ENCODE measurements at regions not wholly inside any gene's neighbourhood (a gene's known extent, or its start where the extent isn't known, plus 50 kb on each side); places are given as distances from the start of the nearest gene placed in this dataset.

DNA sequence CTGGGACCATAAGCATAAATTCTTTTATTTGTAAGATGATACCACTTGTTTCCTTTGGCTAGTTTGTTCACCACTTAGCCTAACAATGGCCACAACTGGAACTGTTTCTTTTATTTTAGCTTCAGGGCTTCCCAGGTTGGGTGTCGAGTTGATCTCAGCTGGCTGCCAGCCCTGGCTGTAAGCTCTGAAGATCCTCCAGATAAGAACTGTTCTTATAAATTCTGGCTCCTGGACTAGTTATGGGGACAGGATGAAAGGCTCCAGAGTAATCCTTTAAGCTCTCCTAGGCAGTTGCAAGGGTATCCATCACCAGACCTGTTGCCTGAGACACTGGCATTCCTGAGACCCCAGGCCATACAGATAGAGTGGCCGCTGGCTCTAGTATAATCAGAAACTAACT lies 129.4 kb upstream of the ACSL4 start:
- no peak overlapping the region for H3K27ac ChIP-seq (ENCODE audit: low read length)
- no peaks in the 10 kb centered on the region for H4K20me1 ChIP-seq (ENCODE audit: insufficient read depth, low read depth, low read length)
- no peaks in the 10 kb centered on the region for H3K4me1 ChIP-seq (ENCODE audit: low read length)
- H3K9me2 ChIP-seq (replicated peaks; ENCODE audit: insufficient read depth, low read length) = no peaks in the 10 kb centered on the region
- H3K36me3 ChIP-seq (ENCODE audit: insufficient read depth, low read length) = no peaks in the 10 kb centered on the region
- H2AFZ ChIP-seq (ENCODE audit: low read length) = no peak overlapping the region
- DNase-seq = no peak
- H3K9me3 ChIP-seq (ENCODE audit: low read length) = no peaks in the 10 kb centered on the region
- no peak overlapping the region for H3K4me2 ChIP-seq (ENCODE audit: low read depth, low read length, poor library complexity, severe bottlenecking)
- no peak overlapping the region for H3K4me3 ChIP-seq (ENCODE audit: low read length)
- no peaks in the 10 kb centered on the region for H3K27me3 ChIP-seq (ENCODE audit: low read length)
- no peaks in the 10 kb centered on the region for H3K79me2 ChIP-seq (ENCODE audit: low read length)
- no peak overlapping the region for H3K9ac ChIP-seq (ENCODE audit: low read length)

DNA sequence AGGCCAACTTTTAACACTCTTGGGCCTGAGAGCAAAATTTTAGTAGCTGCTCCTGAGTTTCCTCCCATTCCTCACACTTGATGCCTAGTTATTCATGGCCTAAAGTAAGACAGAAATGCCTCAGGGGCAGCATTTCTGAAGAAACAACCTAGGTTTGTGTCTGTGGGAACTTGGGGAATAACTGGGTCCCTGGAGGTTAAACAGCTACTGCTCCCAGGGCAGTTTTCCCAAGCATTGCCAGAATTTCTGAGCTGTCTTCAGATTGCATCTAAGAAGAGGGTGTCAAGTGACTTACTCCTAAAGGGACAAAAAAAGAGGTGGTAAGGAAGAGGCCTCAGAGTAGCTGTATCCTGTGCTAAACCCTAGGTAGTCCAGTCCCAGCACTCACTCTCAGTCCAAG lies 130.8 kb upstream of the ACSL4 start:
- no peak overlapping the region for H2AFZ ChIP-seq (ENCODE audit: low read length)

DNA sequence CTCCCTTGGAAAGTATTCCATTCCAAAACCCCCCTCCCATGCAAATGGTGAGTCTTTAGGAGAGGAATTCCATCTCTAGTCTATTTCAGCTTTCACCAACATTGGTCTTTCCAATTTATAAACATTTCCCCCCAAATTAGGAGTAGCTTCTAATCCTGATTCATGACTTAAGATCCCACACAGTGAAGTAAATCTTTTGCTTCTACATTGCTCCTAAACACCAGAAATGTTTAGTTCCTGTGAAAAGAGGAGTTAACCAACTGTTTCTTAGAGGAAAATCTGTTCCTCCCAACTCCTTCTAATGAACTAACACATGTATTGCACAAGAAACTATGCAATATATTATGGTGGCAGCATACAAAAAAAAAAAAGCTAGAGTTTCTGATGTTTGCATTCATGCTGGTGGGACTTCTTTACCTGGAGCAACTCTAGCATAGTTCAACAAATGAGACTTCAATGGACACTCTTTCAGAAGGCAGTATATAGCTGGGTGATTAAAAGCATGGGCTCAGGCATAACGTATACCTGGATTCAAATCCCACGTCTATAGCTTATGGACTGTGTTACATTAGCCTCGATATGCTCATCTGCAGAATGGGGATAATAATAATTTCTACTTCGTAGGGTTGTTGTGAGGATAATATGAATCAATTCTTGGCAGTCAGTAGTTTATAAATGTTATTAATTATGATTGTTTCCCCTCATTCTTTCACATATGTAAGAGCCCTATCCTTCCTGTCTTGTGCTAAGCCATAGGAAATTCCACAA lies 131.6 kb upstream of the TMEM164 start:
- H2AFZ ChIP-seq (ENCODE audit: low read length) = no peak overlapping the region
- H3K36me3 ChIP-seq (ENCODE audit: insufficient read depth, low read length) = no peaks in the 10 kb centered on the region
- no peak overlapping the region for H3K9ac ChIP-seq (ENCODE audit: low read length)
- no peak overlapping the region for H3K4me3 ChIP-seq (ENCODE audit: low read length)
- no peaks in the 10 kb centered on the region for H3K27me3 ChIP-seq (ENCODE audit: low read length)
- no peak overlapping the region for H3K27ac ChIP-seq (ENCODE audit: low read length)
- H3K9me2 ChIP-seq (replicated peaks; ENCODE audit: insufficient read depth, low read length) = no peaks in the 10 kb centered on the region
- no peaks in the 10 kb centered on the region for H3K4me1 ChIP-seq (ENCODE audit: low read length)
- no peak overlapping the region for H3K4me2 ChIP-seq (ENCODE audit: low read depth, low read length, poor library complexity, severe bottlenecking)
- H3K9me3 ChIP-seq (ENCODE audit: low read length) = no peaks in the 10 kb centered on the region
- no peaks in the 10 kb centered on the region for H3K79me2 ChIP-seq (ENCODE audit: low read length)
- no peak for DNase-seq
- no peaks in the 10 kb centered on the region for H4K20me1 ChIP-seq (ENCODE audit: insufficient read depth, low read depth, low read length)

More for the DNA sequence above, 130.8 kb upstream of the ACSL4 start:
- Histone ChIP-seq H3K79me2 (ENCODE audit: low read length) (no peaks in the 10 kb centered on the region), H3K4me1 (ENCODE audit: low read length) (no peaks in the 10 kb centered on the region), H4K20me1 (ENCODE audit: insufficient read depth, low read depth, low read length) (no peaks in the 10 kb centered on the region), H3K4me2 (ENCODE audit: low read depth, low read length, poor library complexity, severe bottlenecking) (no peak overlapping the region), H3K4me3 (ENCODE audit: low read length) (no peak overlapping the region), H3K9me3 (ENCODE audit: low read length) (no peaks in the 10 kb centered on the region), H3K9me2 (replicated peaks; ENCODE audit: insufficient read depth, low read length) (no peaks in the 10 kb centered on the region), H3K36me3 (ENCODE audit: insufficient read depth, low read length) (no peaks in the 10 kb centered on the region), H3K27me3 (ENCODE audit: low read length) (no peaks in the 10 kb centered on the region), H3K27ac (ENCODE audit: low read length) (no peak overlapping the region), H3K9ac (ENCODE audit: low read length) (no peak overlapping the region)
- no peak for DNase-seq

GRCh38 chrX:109872021-109872732 lies 130.7 kb upstream of the TMEM164 start:
- no peaks in the 10 kb centered on the region for H3K36me3 ChIP-seq (ENCODE audit: insufficient read depth, low read length)

GRCh38 chrX:109873574-109873973 lies 129.3 kb upstream of the TMEM164 start:
- Histone ChIP-seq H3K36me3 (ENCODE audit: insufficient read depth, low read length) (no peaks in the 10 kb centered on the region), H2AFZ (ENCODE audit: low read length) (no peak overlapping the region), H3K9me2 (replicated peaks; ENCODE audit: insufficient read depth, low read length) (no peaks in the 10 kb centered on the region), H3K79me2 (ENCODE audit: low read length) (no peaks in the 10 kb centered on the region), H3K4me1 (ENCODE audit: low read length) (no peaks in the 10 kb centered on the region), H4K20me1 (ENCODE audit: insufficient read depth, low read depth, low read length) (no peaks in the 10 kb centered on the region), H3K9ac (ENCODE audit: low read length) (no peak overlapping the region), H3K4me2 (ENCODE audit: low read depth, low read length, poor library complexity, severe bottlenecking) (no peak overlapping the region), H3K27ac (ENCODE audit: low read length) (no peak overlapping the region), H3K27me3 (ENCODE audit: low read length) (no peaks in the 10 kb centered on the region), H3K4me3 (ENCODE audit: low read length) (no peak overlapping the region), H3K9me3 (ENCODE audit: low read length) (no peaks in the 10 kb centered on the region)
- no peak for DNase-seq

More at GRCh38 chrX:109872021-109872732, 130.7 kb upstream of the TMEM164 start:
- Histone ChIP-seq H2AFZ (ENCODE audit: low read length) (no peak overlapping the region), H3K4me1 (ENCODE audit: low read length) (no peaks in the 10 kb centered on the region), H3K4me3 (ENCODE audit: low read length) (no peak overlapping the region), H3K4me2 (ENCODE audit: low read depth, low read length, poor library complexity, severe bottlenecking) (no peak overlapping the region), H3K27ac (ENCODE audit: low read length) (no peak overlapping the region), H3K9me2 (replicated peaks; ENCODE audit: insufficient read depth, low read length) (no peaks in the 10 kb centered on the region), H3K79me2 (ENCODE audit: low read length) (no peaks in the 10 kb centered on the region), H3K9me3 (ENCODE audit: low read length) (no peaks in the 10 kb centered on the region), H3K27me3 (ENCODE audit: low read length) (no peaks in the 10 kb centered on the region), H4K20me1 (ENCODE audit: insufficient read depth, low read depth, low read length) (no peaks in the 10 kb centered on the region), H3K9ac (ENCODE audit: low read length) (no peak overlapping the region)
- no peak for DNase-seq

- DNase-seq = no peak
- H4K20me1 ChIP-seq (ENCODE audit: insufficient read depth, low read depth, low read length) = no peaks in the 10 kb centered on the region
- no peak overlapping the region for H3K4me2 ChIP-seq (ENCODE audit: low read depth, low read length, poor library complexity, severe bottlenecking)
- H3K79me2 ChIP-seq (ENCODE audit: low read length) = no peaks in the 10 kb centered on the region
- no peaks in the 10 kb centered on the region for H3K36me3 ChIP-seq (ENCODE audit: insufficient read depth, low read length)
- no peaks in the 10 kb centered on the region for H3K27me3 ChIP-seq (ENCODE audit: low read length)
- no peaks in the 10 kb centered on the region for H3K9me3 ChIP-seq (ENCODE audit: low read length)
- H2AFZ ChIP-seq (ENCODE audit: low read length) = no peak overlapping the region
- H3K4me3 ChIP-seq (ENCODE audit: low read length) = no peak overlapping the region
- no peak overlapping the region for H3K27ac ChIP-seq (ENCODE audit: low read length)
- no peaks in the 10 kb centered on the region for H3K4me1 ChIP-seq (ENCODE audit: low read length)
- no peak overlapping the region for H3K9ac ChIP-seq (ENCODE audit: low read length)
- no peaks in the 10 kb centered on the region for H3K9me2 ChIP-seq (replicated peaks; ENCODE audit: insufficient read depth, low read length)
Measured at GRCh38 chrX:109873983-109874382, 128.9 kb upstream of the TMEM164 start.

DNA sequence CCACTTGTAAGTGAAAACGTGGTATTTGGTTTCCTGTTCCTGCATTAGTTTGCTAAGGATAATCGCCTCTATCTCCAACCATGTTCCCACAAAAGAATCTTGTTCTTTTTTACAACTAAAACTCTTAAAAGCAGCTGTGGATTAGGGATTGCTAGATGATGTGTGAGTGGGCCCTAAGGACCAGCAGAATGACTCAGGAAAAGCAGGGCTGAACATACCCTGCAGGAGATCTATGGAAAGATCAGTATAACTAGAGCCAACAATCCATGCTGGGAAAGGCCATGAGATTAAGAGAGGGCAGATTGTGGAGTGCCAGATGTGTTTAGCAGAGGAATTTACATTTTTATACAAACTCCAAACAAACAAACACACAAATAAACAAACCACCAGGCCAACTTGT lies 128.4 kb upstream of the TMEM164 start:
- no peaks in the 10 kb centered on the region for H3K36me3 ChIP-seq (ENCODE audit: insufficient read depth, low read length)
- DNase-seq = no peak
- H3K4me1 ChIP-seq (ENCODE audit: low read length) = no peaks in the 10 kb centered on the region
- no peak overlapping the region for H3K4me2 ChIP-seq (ENCODE audit: low read depth, low read length, poor library complexity, severe bottlenecking)
- H4K20me1 ChIP-seq (ENCODE audit: insufficient read depth, low read depth, low read length) = no peaks in the 10 kb centered on the region
- no peak overlapping the region for H3K27ac ChIP-seq (ENCODE audit: low read length)
- H3K9me2 ChIP-seq (replicated peaks; ENCODE audit: insufficient read depth, low read length) = no peaks in the 10 kb centered on the region
- H3K9me3 ChIP-seq (ENCODE audit: low read length) = no peaks in the 10 kb centered on the region
- H3K9ac ChIP-seq (ENCODE audit: low read length) = no peak overlapping the region
- no peak overlapping the region for H2AFZ ChIP-seq (ENCODE audit: low read length)
- no peaks in the 10 kb centered on the region for H3K27me3 ChIP-seq (ENCODE audit: low read length)
- no peaks in the 10 kb centered on the region for H3K79me2 ChIP-seq (ENCODE audit: low read length)
- H3K4me3 ChIP-seq (ENCODE audit: low read length) = no peak overlapping the region

DNA sequence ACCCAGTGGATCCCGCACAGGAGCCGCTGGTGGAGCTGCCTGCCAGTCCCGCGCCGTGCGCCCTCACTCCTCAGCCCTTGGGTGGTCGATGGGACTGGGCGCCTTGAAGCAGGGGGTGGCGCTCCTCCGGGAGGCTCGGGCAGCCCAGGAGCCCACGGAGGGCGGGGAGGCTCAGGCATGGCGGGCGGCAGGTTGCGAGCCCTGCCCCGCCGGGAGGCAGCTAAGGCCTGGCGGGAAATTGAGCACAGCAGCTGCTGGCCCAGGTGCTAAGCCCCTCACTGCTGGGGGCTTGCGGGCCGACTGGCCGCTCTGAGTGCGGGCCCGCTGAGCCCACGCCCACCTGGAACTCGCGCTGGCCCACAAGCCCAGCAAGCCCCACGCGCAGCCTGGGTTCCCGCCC lies 127.1 kb upstream of the TMEM164 start:
- no peak overlapping the region for H3K27ac ChIP-seq (ENCODE audit: low read length)
- no peaks in the 10 kb centered on the region for H3K9me2 ChIP-seq (replicated peaks; ENCODE audit: insufficient read depth, low read length)
- no peak overlapping the region for H2AFZ ChIP-seq (ENCODE audit: low read length)
- H3K4me1 ChIP-seq (ENCODE audit: low read length) = no peaks in the 10 kb centered on the region
- no peak overlapping the region for H3K9ac ChIP-seq (ENCODE audit: low read length)
- no peaks in the 10 kb centered on the region for H3K36me3 ChIP-seq (ENCODE audit: insufficient read depth, low read length)
- no peaks in the 10 kb centered on the region for H3K79me2 ChIP-seq (ENCODE audit: low read length)
- no peaks in the 10 kb centered on the region for H4K20me1 ChIP-seq (ENCODE audit: insufficient read depth, low read depth, low read length)
- H3K27me3 ChIP-seq (ENCODE audit: low read length) = no peaks in the 10 kb centered on the region
- H3K4me2 ChIP-seq (ENCODE audit: low read depth, low read length, poor library complexity, severe bottlenecking) = no peak overlapping the region
- no peaks in the 10 kb centered on the region for H3K9me3 ChIP-seq (ENCODE audit: low read length)
- no peak overlapping the region for H3K4me3 ChIP-seq (ENCODE audit: low read length)
- DNase-seq = no peak
